GM18909 (cell line): ENCODE measurements at regions not wholly inside any gene's neighbourhood (a gene's known extent, or its start where the extent isn't known, plus 50 kb on each side); places are given as distances from the start of the nearest gene placed in this dataset.
A peak's percentile ranks its signal among the peaks of the same experiment; 100 is the strongest.
"Not testable (repeated sequence)": the region's sequence is repeated elsewhere in the genome, so short reads cannot be mapped to it uniquely, and the experiment has no call there.

Experiments used
- ATAC-seq: cut with Tn5 transposase; IDR thresholded peaks from one replicate; pipeline ENCODE4 v1.9.1; 2021; ENCODE audit warnings: mild to moderate bottlenecking; ENCODE audit not compliant: unreplicated experiment, poor library complexity

GRCh38 chr2:167844714-167845530 is 402.5 kb downstream of the STK39 start:
- ATAC-seq = no peak

DNA sequence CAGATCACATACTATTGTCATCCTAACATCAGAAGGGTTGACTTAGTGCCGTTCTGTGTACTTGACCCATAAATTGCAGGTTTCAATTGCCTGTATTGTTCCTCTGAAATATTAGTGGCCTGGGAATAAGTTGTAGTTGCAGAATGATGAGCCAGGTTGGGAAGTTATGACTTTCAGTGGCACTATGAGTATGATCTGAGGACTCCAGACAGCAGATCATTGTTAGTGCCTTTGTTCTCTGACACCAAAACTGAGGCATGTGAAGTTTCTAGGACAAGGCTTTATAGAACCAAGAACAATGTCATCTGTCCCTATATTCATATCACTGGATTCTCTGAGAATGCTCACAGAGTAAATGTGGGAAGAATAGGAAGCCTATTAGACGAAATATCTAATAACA is 403.7 kb downstream of the STK39 start:
- no peak for ATAC-seq

DNA sequence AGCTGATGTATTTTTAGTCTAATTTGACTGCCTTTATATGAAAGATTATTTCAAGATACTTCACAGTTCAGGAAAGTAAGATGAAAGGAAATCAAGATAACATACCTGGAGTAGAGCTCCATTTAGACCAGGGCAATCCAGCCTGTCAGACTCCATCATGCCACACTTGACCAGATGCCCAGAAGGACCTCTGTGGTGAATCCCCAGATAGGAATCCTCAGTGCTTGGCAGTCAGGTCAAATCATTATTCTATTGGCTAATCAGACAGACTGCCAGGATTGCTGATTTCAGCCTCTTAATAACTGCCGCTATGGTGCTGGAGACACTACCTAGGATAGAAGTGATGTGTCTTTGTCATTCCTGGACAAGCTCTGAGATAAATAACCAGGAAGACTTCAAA is 404.2 kb downstream of the STK39 start:
- ATAC-seq = no peak

GRCh38 chr2:167842047-167842446 is 405.3 kb downstream of the STK39 start:
- no peak for ATAC-seq

DNA sequence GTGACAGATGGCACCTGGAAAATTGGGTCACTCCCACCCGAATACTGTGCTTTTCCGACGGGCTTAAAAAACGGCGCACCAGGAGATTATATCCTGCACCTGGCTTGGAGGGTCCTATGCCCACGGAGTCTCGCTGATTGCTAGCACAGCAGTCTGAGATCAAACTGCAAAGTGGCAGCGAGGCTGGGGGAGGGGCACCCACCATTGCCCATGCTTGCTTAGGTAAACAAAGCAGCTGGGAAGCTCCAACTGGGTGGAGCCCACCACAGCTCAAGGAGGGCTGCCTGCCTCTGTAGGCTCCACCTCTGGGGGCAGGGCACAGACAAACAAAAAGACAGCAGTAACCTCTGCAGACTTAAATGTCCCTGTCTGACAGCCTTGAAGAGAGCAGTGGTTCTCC is 412.1 kb downstream of the STK39 start:
- not testable (repeated sequence) for ATAC-seq

DNA sequence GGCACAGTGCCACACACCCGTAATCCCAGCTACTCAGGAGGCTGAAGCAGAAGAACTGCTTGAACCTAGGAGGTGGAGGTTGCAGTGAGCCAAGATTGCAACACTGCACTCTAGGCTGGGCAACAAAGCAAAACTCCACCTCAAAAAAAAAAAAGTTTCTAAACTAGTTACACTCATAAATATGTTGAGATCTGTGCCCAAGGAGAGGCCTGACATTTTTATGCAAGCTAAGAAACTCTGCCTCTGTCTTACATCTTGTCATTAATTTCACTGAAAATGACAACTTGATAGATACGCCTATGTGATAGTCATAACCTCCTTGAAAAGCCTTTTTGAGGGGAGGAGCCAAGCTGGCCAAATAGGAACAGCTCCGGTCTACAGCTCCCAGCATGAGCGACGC is 412.7 kb downstream of the STK39 start:
- no peak for ATAC-seq

GRCh38 chr2:167833294-167833693 is 414.1 kb downstream of the STK39 start:
- no peak for ATAC-seq

DNA sequence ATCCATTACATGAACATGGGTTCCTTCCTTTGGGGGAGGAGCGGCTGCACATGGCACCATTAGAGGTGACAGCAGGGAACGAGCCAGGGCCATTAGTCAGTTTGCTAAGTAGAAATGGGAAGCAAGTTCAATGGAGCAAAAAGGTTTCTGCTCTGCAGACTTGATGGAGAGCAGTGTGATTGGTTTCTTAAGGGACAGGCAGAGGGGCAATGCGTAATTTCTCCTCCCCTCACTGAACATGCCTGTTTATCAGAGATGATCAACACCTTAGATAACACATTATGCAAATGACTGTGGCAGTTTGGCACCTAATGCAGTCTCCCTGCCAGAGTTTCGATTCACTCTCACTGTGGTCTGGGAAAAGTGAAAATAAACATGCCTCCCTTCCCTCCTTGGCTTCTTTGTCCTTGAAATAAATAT is 414.5 kb downstream of the STK39 start:
- no peak for ATAC-seq

- ATAC-seq = no peak
Measured at GRCh38 chr2:167827352-167828097, 419.9 kb downstream of the STK39 start.

GRCh38 chr2:167826906-167827305 is 420.5 kb downstream of the STK39 start:
- no peak for ATAC-seq

DNA sequence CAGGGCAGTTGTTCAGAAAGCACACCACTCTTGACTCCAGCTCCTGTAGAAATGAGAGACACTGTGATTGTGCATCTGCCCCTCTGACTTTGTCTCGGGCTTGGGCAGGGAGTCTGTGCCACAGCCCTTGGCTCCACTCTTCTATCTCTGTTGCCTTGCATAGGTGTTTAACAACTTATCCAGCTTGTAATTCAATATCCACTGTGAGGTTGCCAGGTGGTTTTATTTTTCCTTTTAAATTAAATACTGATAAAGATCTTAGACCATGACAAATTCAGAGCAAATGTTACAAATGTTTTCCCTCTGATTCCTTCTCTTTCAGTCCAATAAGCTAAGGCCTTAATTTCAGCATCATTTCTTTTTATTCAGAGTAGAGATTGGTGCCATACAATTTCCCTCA is 421.7 kb downstream of the STK39 start:
- ATAC-seq = no peak

GRCh38 chr2:167822690-167823465 is 424.5 kb downstream of the STK39 start:
- no peak for ATAC-seq

- no peak for ATAC-seq
Measured at GRCh38 chr2:167820488-167820887, 426.9 kb downstream of the STK39 start.

DNA sequence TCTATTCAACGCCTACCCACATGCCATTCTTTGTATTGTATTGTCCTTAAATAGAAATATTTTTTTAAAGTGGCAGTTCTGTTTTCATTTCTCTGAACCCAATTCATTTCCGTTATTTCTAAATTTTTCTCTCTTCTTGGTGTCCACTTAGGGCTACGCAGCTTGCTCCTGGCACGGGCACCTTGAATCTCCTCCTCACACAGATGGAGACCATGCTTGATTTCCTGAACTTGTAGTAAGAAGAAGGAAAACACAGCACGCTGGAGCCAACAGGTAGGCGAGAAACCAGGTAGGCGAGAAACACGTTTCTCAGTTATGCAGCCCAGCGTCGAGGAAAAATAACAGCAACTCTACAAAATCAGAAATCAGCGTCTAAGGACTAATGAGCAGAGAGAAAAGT is 428.9 kb downstream of the STK39 start:
- ATAC-seq = no peak

- no peak for ATAC-seq
Measured at GRCh38 chr2:167817908-167818307, 429.5 kb downstream of the STK39 start.

GRCh38 chr2:167817422-167817821 is 430.0 kb downstream of the STK39 start:
- no peak for ATAC-seq

DNA sequence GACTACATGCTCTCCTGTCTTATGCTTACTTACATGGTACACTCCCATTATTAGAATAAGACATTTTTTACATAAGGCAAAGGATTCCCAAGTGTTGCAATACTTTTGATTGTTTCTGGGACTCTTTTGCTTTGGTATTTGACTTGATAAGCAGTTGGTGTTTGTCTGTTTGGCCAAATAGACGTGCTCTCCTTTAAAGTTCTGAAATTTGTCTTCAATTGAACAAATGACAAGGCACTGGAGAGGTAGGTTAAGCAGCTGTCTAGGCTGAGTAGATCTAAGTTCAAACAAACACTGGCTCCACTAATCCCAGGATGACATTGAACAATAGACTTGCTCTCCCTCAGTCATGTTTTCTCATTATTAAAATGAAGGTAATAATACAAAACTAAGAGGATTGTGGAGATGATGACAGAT is 430.5 kb downstream of the STK39 start:
- ATAC-seq = no peak

GRCh38 chr2:167814881-167815718 is 432.3 kb downstream of the STK39 start:
- ATAC-seq = peak; percentile 82

GRCh38 chr2:167814482-167814880 is 432.9 kb downstream of the STK39 start:
- ATAC-seq = not testable (repeated sequence)

- not testable (repeated sequence) for ATAC-seq
Measured at GRCh38 chr2:167809799-167810198, 437.6 kb downstream of the STK39 start.
